Gastrocnemius medialis (tissue), 4 donors: ENCODE measurements at regions not wholly inside any gene's neighbourhood (a gene's known extent, or its start where the extent isn't known, plus 50 kb on each side); places are given as distances from the start of the nearest gene placed in this dataset.

ENCODE experiments used
- POLR2A ChIP-seq, 2 donors: fragments of 450-650 bp; IDR thresholded peaks; one replicate each; pipeline ENCODE4 v1.6.1; 2017; ENCODE audit warnings: antibody characterized with exemption in 2 of 2, mild to moderate bottlenecking in 2 of 2, moderate library complexity in 2 of 2
- TF ChIP-seq, protein P1 (sequence below), 5 experiments: fragments of 450-650 bp in 3 of 5; fragments of 200-600 bp in 2 of 5; sonication (generic) in 2 of 5; IDR thresholded peaks in 4 of 5; conservative IDR thresholded peaks in 1 of 5; 1 replicate in 4 of 5; 2 replicates in 1 of 5; pipeline ENCODE4 v1.5.1; 2016 to 2019; ENCODE audit warnings: antibody characterized with exemption in 5 of 5, mild to moderate bottlenecking in 3 of 5, moderate library complexity in 3 of 5

DNA sequence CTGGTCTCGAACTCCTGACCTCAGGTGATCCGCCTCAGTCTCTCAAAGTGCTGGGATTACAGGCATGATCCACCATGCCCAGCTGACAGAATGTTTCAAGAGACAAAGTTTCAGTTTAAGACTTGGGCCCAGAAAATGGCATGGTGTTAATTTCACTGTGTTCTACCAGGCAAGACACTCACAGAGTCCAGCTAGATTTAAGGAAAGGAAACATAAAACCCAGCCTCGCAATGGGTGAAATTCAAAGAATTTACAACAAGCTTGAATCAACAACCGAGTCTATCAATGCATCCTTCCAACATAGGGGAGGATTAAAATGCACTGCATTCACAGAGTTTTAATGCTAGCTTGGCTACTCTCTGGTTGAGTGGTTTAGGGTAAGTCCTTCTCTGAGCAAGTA is 764.0 kb downstream of the XPNPEP1 start:
- TF ChIP-seq, protein P1, sequence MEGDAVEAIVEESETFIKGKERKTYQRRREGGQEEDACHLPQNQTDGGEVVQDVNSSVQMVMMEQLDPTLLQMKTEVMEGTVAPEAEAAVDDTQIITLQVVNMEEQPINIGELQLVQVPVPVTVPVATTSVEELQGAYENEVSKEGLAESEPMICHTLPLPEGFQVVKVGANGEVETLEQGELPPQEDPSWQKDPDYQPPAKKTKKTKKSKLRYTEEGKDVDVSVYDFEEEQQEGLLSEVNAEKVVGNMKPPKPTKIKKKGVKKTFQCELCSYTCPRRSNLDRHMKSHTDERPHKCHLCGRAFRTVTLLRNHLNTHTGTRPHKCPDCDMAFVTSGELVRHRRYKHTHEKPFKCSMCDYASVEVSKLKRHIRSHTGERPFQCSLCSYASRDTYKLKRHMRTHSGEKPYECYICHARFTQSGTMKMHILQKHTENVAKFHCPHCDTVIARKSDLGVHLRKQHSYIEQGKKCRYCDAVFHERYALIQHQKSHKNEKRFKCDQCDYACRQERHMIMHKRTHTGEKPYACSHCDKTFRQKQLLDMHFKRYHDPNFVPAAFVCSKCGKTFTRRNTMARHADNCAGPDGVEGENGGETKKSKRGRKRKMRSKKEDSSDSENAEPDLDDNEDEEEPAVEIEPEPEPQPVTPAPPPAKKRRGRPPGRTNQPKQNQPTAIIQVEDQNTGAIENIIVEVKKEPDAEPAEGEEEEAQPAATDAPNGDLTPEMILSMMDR (IDR thresholded peaks at IDR 0.05 in 4 of 5, conservative IDR thresholded peaks at IDR 0.05 in 1 of 5) = no peak
- no peak for TF ChIP-seq POLR2A (IDR thresholded peaks at IDR 0.05)
